Esophagus muscularis mucosa (tissue), 4 donors: ENCODE measurements at regions not wholly inside any gene's neighbourhood (a gene's known extent, or its start where the extent isn't known, plus 50 kb on each side); places are given as distances from the start of the nearest gene placed in this dataset.

ENCODE experiments used
- EP300 ChIP-seq: sonication (generic); formaldehyde crosslinking; IDR thresholded peaks from one replicate; pipeline ENCODE4 v1.6.1; 2017; ENCODE audit warnings: antibody characterized with exemption
- POLR2A ChIP-seq: fragments of 450-650 bp; IDR thresholded peaks from one replicate; pipeline ENCODE4 v1.6.1; 2017; ENCODE audit warnings: antibody characterized with exemption, moderate library complexity, mild to moderate bottlenecking, low read depth
- POLR2AphosphoS5 ChIP-seq, 2 donors: sonication (generic); formaldehyde crosslinking; IDR thresholded peaks; one replicate each; pipeline ENCODE4 v1.6.1; 2017; ENCODE audit warnings: antibody characterized with exemption in 2 of 2
- TF ChIP-seq, protein P1 (sequence below), 3 experiments: fragments of 200-600 bp in 2 of 3; fragments of 450-650 bp in 1 of 3; sonication (generic) in 2 of 3; IDR thresholded peaks; one replicate each; pipeline ENCODE4 v1.5.1; 2017 to 2019; ENCODE audit warnings: antibody characterized with exemption in 3 of 3, mild to moderate bottlenecking in 2 of 3, moderate library complexity in 1 of 3

- TF ChIP-seq, protein P1, sequence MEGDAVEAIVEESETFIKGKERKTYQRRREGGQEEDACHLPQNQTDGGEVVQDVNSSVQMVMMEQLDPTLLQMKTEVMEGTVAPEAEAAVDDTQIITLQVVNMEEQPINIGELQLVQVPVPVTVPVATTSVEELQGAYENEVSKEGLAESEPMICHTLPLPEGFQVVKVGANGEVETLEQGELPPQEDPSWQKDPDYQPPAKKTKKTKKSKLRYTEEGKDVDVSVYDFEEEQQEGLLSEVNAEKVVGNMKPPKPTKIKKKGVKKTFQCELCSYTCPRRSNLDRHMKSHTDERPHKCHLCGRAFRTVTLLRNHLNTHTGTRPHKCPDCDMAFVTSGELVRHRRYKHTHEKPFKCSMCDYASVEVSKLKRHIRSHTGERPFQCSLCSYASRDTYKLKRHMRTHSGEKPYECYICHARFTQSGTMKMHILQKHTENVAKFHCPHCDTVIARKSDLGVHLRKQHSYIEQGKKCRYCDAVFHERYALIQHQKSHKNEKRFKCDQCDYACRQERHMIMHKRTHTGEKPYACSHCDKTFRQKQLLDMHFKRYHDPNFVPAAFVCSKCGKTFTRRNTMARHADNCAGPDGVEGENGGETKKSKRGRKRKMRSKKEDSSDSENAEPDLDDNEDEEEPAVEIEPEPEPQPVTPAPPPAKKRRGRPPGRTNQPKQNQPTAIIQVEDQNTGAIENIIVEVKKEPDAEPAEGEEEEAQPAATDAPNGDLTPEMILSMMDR (IDR thresholded peaks at IDR 0.05): no peak
- no peak for TF ChIP-seq EP300
- TF ChIP-seq POLR2A: no peak
- TF ChIP-seq POLR2AphosphoS5 (IDR thresholded peaks at IDR 0.05): no peak
Measured at GRCh38 chr7:46173476-46174195, 252.6 kb upstream of the IGFBP3 start.
